HuH-7.5 (cell line): ENCODE measurements at regions not wholly inside any gene's neighbourhood (a gene's known extent, or its start where the extent isn't known, plus 50 kb on each side); places are given as distances from the start of the nearest gene placed in this dataset.
"Not testable (repeated sequence)": the region's sequence is repeated elsewhere in the genome, so short reads cannot be mapped to it uniquely, and the experiment has no call there.

ENCODE experiments used
- DNase-seq: peaks from one replicate; pipeline ENCODE4 v3.0.0; 2011; ENCODE audit warnings: low spot score

DNA sequence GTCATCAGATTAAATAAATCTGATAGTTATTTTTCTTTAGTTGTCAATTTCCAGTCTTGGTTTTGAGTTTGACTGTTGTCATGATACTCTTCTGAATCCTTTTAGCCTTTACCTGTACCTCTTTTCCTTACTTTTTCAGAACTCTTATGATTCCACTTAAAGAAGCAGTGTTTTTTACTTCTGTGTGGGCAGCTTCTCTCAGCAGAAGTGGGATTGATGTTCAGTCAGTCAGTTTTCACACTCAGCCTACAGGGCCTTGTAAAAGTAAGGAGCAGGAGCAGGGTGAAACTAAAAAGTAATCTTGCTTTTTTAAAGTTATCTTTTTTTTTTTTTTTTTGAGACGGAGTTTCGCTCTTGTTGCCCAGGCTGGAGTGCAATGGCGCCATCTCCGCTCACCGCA is 75.1 kb downstream of the HAUS1 start:
- DNase-seq = no peak

DNA sequence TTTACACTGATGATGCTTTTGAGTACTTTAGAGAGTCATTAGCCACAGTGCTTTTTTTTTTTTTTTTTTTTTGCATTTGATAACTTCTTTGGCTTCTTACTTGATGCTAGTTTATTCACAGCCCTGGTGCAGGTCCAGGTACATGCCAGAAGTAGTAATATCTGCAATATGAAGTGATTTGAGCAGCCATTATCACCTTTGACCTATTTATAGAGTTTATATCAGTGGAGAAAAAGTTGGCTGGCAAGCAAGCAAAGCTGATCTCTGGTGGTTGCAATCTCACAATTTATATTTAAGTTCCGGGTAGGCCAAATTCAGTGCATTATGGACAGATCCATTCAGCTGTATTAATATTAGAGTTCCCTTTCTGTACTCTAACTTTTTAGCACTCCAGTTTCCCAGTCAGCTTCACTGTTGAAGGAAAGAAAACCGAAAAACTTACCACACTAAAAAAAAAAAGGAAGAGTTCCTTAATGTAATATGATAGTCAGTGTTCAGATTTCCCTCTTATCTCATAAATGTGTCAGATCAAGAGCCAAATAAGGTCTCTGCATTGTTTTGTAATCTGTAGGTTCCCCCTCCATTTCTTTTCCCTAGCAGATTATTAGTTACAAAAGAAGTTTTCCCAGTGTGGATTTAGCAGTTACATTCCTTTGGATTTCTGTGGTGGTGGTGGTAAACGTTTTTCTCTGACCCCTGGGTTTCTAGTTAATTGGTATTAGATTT is 78.6 kb downstream of the HAUS1 start:
- DNase-seq = no peak

DNA sequence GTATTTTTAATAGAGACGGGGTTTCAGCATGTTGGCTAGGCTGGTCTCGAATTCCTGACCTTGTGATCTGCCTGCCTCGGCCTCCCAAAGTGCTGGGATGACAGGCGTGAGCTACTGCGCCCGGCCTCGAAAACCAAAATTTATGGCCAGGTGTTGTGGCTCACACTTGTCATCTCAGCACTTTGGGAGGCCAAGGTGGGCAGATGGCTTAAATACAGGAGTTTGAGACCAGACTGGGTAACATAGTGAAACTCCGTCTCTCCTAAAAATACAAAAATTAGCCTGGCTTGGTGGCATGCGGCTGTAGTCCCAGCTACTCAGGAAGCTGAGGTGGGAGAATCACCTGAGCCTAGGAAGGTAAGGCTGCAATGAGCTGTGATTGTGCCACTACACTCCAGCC is 80.1 kb downstream of the HAUS1 start:
- not testable (repeated sequence) for DNase-seq

GRCh38 chr18:46184727-46185126 is 80.5 kb downstream of the HAUS1 start:
- DNase-seq = no peak

- DNase-seq = no peak
Observed at GRCh38 chr18:46190667-46191066, 86.5 kb downstream of the HAUS1 start.

DNA sequence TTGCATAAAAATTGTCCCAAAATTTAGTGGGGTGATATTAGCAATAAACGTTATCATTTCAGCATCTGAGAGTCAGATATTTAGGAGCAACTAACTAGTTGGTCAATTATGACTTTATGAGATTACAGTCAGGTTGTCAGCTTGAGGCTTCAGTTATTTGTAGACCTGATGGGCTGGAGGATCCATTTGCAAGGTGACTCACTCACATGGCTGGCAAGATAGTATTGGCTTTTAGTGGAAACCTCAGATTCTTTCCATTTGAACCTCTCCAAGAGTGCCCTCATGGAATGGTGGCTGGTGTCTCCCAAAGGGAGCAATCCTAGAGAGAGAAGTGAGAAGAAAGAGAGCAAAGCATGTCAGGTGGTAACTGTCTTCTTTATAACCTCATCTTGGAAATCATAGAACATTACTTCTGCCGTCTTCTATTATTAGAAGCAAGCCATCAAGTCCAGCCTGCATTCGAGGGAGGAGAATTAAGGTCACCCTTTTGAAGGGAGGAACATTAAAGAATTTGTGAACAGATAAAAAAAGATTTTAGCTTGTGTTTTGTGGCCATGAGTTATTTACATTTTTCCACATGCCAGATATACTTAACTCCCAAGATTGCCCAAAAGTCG is 92.5 kb downstream of the HAUS1 start:
- no peak for DNase-seq

- no peak for DNase-seq
Observed at GRCh38 chr18:46199515-46200147, 95.4 kb downstream of the HAUS1 start.

- DNase-seq = not testable (repeated sequence)
Observed at GRCh38 chr18:46200178-46201055, 96.2 kb downstream of the HAUS1 start.

- DNase-seq = no peak
Observed at GRCh38 chr18:46204143-46204542, 100.0 kb downstream of the HAUS1 start.

DNA sequence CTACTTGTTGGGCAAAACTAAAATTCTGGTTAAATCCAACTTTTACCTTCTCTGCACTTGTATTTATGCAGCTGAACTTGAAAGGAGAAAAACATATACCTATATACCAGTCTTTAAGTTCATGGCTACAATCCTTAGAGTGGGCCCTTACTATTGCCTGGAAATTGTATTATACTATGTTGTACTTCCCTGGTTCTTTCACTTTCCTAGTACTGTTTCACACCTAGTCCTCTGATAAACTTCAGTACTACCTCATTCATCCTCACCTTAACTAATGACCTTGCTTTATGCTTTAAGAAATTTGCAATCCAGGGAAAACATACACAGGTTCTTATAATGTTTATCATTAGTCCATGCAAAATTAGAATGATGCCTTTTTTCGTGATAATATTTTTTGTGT is 103.8 kb downstream of the HAUS1 start:
- no peak for DNase-seq

GRCh38 chr18:46209161-46209560 is 105.0 kb downstream of the HAUS1 start:
- no peak for DNase-seq

GRCh38 chr18:46211816-46212215 is 107.6 kb downstream of the HAUS1 start:
- no peak for DNase-seq

DNA sequence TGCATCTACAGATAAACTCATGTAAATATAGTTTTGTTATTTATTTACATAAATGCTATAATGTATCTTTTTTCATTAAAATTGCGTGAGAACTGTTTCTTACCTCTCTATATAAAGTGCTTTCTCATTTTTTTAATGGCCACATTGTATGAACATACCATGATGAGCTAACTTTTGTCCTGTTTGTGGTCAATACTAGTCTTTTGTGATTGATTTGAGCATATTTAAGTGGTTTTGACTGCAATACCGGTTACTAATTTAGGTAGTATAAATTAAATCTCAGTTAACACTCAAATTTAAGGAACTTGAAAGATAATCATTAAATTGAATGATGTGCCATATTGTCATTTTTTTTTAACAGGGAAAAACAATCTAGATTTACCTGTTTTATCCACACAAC is 108.2 kb downstream of the HAUS1 start:
- no peak for DNase-seq

- DNase-seq = no peak
Observed at GRCh38 chr18:46213295-46213694, 109.1 kb downstream of the HAUS1 start.

DNA sequence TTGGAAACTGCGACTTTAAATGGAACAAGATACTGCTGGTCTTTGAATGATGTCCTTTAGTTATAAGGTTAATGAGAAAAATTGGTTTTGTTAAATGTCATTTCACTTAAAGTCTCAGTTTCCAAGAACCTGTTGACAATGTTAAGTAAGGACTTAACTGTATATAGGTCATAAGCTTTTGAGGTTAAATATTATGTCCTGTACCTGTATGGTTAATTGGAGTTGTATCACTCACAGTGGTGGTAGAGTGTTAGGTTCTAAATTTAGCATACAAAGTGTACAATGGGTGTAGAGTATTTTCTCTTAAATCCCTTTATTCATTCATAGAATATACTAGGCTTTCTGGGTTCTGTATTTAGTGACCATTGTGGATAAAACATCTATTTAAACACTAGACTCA is 110.2 kb downstream of the HAUS1 start:
- no peak for DNase-seq

- DNase-seq = no peak
Observed at GRCh38 chr18:46215902-46216723, 111.9 kb downstream of the HAUS1 start.

- no peak for DNase-seq
Observed at GRCh38 chr18:46220116-46220515, 115.9 kb downstream of the HAUS1 start.

GRCh38 chr18:46222093-46222492 is 117.9 kb downstream of the HAUS1 start:
- no peak for DNase-seq

DNA sequence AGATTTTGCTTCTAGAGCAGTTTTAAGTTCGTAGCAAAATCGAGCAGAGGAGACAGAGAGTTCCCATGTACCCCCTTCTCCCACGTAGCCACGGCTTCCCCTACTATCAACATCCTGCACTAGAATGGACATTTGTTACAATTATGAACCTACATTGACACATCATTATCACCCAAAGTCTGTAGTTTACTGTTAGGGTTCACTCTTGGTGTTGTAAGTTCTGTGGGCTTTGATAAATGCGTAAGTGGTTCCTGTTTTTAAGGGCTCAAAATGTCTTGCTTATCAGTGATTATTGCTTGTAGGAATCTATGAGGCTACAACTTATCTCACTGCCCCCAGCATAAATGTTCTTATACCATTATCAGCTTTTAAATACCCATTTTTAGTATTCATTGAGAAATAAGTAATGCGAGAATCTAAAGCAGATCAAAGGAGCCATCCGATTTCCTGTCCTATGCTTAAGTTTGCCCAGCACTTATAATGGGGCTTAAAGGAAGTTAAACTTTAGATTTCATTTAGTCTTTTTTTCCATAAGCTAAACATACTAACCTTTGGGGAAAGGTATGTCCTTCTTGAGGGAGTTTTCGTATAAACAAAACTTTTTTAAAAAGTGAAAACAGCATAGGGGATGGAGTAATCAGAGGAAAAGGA is 118.7 kb downstream of the HAUS1 start:
- no peak for DNase-seq

DNA sequence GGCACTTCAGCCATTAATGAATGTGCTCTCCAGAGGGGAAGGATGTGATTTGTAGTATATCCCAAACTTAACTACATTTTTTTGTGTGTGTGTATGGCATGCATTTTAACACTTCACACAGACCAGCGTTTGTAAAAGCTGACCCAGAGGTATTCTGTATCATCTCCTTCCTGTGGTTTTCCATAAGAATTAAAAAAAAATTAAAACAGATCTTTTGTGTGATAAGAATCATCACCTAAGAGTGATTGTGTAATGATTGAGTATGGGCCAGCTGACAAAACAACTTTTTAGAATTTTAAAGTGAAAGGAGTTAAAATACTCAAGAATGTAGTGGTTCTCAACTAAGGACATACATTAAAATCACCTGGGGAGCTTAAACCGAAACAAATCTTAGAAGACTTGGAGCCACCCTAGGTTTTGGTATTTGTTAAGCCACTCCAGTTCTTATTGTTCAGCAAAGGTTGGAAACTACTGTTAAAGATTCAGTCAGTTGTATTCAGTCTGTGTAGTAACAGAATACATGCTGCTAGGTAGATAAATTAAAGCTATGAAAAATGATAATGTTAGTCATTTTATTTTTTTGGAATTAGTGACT is 120.1 kb downstream of the HAUS1 start:
- DNase-seq = no peak

GRCh38 chr18:46226461-46226860 is 122.3 kb downstream of the HAUS1 start:
- no peak for DNase-seq
